ENCODE measurements at regions not wholly inside any gene's neighbourhood (a gene's known extent, or its start where the extent isn't known, plus 50 kb on each side); places are given as distances from the start of the nearest gene placed in this dataset.
"Not testable (repeated sequence)": the region's sequence is repeated elsewhere in the genome, so short reads cannot be mapped to it uniquely, and the experiment has no call there.

DNA sequence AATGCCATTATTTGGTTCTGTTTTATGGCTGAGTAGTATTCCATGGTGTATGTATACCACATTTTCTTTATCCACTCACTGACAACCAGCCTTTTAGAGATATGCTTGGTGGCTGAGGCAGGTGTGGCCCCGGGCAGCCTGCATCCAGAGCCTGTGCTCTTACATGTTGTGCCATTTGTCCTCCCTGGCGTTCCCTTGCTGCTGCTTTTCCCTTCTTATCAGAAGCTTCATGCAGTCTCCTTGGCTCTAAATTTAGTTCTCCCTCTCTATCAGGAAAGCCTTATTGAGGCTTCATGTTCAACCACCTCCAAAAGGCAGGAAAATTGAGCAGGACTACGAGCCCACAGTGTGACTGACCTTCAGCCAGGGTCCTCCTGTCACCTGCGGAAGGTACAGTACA lies 131.7 kb upstream of the ITGA6 start:
- DNase-seq: no peak

DNA sequence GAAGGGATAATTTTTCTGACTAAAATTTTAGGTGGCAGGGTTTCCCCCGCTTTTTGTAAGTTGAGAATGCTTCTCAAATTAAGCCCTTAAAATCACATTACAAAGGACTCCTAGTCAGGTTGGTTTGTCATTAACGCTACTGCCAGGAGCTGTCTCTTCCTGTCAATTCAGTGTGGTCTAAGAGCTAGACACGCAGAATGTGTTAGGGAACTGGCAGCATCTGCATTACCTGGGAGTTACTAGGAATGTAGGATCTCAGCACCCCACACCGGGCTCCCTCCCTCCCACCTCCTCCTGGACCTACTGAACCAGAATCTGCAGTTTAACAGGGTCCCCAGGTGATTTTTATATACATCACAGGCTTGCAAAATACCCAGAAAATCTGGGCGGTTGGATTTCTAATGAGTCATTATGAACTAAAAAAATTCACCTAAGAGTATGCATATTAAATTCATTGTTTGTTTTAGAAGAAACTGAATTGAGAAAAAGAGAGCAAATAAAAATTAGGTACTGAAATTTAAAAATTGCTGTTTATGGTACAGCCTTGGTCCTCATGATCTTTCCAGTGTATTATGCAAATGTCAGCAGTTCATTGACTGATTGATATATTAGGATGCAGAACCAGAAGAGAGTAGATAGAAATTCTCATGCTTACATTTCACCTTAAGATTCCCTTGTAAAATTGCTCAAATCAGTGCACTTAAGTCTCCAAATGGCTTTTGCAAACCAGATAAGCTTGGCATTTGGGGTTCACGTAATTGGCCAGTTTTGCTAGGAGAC lies 130.9 kb upstream of the ITGA6 start:
- no peak for DNase-seq

- DNase-seq: no peak
Measured at GRCh38 chr2:172297531-172297930, 129.9 kb upstream of the ITGA6 start.

GRCh38 chr2:172297950-172298349 lies 129.4 kb upstream of the ITGA6 start:
- DNase-seq: no peak

- no peak for DNase-seq
Measured at GRCh38 chr2:172299741-172300140, 127.6 kb upstream of the ITGA6 start.

- DNase-seq: no peak
Measured at GRCh38 chr2:172300851-172301250, 126.5 kb upstream of the ITGA6 start.

DNA sequence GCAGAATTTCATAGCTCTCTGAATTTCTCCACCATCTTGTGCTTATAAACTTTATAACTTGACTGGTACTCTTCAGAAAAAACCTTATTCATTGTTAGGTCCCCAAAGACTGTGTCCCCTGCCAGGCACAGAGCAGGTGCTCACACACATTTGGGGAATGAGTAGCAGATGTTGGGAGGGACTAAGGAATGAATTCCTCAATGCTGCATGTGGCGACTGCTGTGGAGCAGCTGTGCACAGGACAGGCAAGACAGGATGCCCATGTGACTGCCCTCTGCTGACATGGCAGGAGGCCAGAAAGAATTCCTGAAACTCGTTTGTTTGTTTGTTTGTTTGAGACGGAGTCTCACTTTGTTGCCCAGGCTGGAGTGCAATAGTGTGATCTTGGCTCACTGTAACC lies 122.3 kb upstream of the ITGA6 start:
- DNase-seq: no peak

- no peak for DNase-seq
Measured at GRCh38 chr2:172307800-172308199, 119.6 kb upstream of the ITGA6 start.

GRCh38 chr2:172308253-172308935 lies 119.0 kb upstream of the ITGA6 start:
- DNase-seq: no peak

DNA sequence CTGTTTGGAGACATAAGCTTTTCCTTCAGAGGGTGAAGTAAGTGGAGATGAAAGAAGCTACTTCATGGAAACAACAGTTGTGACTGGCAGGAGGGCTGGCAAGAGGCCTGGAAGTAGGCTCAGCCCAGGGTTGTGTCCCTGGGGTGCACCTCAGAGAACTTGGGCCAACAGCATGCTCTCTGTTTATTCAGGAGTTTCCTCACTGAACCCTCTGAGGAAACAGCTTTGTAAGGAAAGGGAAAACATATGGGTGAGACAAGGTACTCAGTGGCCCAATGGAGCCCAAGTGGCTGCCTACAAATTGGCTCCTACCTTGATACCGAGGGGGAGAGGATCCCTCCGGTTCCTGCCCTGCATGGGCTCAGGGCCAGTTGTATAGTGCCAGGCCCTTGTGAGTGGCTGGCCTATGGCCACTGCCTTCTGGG lies 115.5 kb upstream of the ITGA6 start:
- no peak for DNase-seq

GRCh38 chr2:172313715-172314341 lies 113.6 kb upstream of the ITGA6 start:
- DNase-seq: no peak

DNA sequence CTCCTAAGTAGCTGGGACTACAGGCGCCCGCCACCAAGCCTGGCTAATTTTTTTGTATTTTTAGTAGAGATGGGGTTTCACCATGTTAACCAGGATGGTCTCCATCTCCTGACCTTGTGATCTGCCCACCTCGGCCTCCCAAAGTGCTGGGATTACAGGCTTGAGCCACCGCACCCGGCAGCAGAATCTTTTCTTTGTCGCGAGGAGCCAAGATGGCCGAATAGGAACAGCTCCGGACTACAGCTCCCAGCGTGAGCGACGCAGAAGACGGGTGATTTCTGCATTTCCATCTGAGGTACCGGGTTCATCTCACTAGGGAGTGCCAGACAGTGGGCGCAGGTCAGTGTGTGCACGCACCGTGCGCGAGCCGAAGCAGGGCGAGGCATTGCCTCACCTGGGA lies 112.3 kb upstream of the ITGA6 start:
- not testable (repeated sequence) for DNase-seq

DNA sequence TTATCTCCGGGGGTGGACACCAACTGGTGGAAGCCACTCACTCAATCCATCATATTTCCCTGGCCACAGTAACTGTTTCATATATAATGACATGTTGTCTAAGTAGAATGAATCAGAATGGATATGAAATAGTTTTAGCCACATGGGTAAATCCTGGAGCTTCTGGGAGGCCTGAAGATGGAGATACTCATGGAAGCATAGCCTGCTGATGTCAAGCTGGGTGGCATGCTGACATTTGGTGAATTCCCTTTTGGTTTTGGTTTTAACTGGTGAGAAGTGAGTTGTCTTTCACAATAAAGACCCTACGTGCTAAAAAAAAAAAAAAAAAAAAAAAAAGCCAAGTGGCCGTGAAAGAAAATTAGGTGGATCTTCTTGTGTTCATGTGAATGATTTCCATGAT lies 105.3 kb upstream of the ITGA6 start:
- DNase-seq: no peak

DNA sequence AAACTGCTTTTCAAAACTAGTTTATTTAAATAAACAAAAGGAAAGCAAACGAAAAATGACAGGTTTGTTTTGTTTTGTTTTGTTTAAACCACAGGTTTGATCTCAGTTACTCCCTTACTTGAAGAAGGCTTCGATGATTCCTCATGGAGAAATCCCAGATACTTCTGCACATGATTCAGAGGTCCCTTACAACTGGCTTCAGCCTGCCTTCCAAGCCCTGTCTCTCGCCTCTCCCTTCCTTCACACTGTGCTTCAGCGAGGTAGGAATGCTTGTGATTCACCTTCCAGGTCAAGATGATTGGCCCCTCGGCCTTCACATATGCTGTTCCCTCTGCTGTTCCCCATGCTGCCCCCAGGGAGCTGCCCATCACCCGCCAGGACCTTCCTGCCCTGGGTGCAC lies 104.1 kb upstream of the ITGA6 start:
- no peak for DNase-seq

- no peak for DNase-seq
Measured at GRCh38 chr2:172323861-172324597, 103.4 kb upstream of the ITGA6 start.

DNA sequence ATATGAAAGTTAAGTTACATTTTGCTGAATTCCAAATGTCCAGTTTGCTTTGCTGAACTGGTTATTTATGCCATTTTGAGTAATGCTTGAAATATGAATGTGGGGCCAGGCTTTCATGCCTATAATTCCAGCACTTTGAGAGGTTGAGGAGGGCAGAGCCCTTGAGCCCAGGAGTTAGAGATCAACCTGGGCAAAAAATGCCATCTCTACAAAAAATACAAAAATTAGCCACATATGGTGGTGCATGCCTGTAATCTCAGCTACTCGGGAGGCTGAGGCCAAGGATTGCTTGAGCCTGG lies 101.2 kb upstream of the ITGA6 start:
- DNase-seq: no peak

DNA sequence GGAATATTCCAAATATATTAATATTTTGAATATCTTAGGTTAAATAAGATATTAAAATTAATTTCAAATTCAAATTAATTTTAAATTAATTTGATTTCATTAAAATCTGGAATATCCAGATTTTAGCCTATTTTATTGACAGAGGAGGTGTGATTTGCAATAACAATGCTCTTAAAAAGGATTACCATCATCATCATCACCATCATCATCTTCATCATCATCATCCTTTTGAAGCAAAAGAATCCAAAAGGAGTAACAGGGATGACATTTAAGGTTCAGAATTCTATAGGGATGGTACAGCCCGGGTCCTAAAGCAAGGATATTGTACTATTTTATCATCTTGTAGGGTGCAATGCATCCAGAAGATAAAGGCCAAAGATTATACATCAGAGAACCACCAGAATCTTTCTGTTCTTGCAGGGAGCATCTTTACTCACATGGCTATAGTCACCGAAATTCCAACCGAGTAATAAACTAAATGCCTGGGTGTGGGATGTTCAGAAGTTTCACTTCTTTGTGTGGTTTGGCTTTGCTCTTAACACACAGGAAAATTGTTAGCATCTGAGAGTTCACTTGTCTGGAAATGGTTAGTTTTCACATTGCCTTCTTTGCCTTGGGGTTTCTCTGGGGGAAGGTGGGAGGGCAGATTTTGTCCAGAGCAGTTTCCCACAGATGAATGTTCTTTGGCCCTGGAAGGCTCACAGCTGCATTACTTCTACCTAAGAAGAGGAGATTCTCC lies 99.1 kb upstream of the ITGA6 start:
- no peak for DNase-seq

DNA sequence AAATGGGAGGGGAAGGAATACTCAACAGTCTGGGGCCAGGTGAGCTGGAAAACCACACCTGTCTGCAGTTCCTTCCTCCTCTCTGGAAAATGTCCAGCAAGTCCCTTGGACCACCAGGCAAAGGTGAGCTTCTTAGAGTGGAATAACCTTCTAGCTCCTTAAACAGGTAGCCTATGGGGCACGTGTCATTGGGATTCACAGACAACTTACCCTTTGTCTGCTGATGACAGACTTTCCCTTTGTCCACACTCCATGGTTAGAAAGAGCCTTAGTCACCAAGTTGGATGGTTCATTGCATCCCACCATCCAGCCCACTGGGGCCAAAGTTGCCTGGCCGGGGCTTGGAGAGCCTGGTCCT lies 98.0 kb upstream of the ITGA6 start:
- no peak for DNase-seq

DNA sequence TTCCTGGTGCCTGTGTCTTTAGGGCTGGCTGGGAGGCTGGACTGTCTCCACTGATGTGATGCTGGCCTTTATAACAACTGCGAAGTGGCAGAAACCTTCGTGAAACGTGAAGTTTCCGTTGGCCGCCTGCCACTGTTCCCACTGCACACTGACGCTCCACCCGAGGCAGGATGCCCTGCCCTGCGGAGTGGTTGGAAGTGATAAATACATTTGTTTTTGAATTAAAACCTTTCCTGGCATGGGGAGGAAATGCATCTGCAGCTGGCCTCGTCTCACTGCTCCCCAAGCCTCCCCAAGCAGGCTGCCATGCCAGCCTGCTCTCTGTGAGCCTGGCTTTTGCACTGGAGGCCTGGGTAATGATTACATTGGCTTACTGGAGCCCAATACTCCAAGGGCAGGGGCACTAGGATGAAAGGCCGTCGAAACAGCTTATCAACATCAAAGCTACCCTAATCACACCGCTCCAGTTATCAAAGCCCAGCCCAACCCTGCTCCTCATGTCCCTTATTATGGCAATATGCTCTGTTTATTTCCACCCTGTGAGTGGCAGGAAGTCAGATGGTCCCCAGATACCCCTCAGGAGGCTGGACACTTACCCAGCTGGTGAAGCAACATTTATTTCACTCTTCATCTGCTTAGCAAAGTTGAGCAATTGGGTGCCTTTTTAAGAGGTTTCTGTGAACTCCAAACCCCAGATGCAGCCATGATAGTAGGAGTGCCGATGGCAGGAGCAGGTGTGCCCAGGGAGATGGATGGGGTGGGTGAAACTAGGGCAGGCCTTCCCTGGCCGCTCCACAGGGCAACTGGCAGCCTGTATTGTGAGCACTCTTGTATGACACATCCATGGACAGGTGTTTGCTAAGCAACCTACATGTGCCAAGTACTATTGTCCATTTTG lies 97.4 kb upstream of the ITGA6 start:
- DNase-seq: no peak

DNA sequence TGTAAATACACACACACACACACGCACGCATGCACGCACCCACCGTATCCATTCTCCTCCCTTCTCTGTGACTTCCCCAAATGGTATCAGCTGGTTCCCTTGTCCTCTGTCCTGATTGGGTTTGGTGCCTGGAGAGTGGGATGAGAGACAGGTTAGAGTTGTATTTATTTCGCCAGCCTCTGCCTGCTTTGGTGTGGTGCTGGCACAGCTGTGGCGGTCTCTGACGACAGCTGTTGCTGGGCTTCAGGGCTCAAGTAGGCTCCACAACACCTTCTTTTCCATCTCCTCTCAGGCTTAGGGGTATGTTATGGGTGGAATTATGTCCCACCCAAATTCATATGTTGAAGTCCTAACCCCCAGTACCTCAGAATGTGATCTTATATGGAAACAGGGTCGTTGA lies 94.9 kb upstream of the ITGA6 start:
- no peak for DNase-seq

DNA sequence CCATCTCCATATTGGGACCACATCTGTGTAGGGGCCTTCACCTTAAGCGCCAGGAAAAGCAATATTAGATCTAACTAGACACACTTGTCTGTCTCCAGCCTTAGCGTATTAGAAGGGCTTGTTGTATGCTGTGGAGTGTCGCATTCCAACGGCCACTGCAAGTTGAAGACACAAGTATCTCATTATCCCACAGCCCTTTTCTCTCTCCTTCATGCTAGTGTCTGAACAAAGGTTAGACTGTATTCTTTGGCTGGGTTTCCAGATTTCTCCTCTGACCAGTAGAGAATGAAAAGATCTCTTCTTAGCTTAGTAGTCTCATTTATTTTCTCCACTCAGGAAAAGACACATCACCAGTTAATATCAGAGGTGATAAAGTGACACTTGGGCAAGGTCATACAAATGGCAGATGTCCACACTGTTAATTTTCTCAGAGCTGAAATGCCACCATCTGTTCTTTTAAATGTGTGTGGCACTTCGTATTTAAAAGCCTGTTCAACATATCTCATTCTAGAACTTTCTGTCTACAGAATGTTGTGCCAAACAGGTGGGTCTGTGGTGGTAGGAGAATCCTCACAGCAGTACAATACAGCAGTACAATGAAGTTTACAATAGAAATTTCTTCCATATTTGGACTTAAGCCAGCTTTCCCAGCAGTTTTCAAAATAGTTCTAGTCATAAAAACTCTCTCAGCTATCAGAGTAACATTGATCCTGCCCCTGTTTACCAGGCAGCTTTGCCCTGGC lies 94.0 kb upstream of the ITGA6 start:
- DNase-seq: no peak

Measured in activated CD4-positive, CD25-positive, alpha-beta regulatory T cell treated with anti-CD3 and anti-CD28 coated beads, Interleukin-2, amount 50 U/mL, for 72 hours (primary cell).